Activated CD4-positive, alpha-beta T cell treated with anti-CD3 and anti-CD28 coated beads for 36 hours (primary cell): ENCODE measurements at regions not wholly inside any gene's neighbourhood (a gene's known extent, or its start where the extent isn't known, plus 50 kb on each side); places are given as distances from the start of the nearest gene placed in this dataset.
"Not testable (repeated sequence)": the region's sequence is repeated elsewhere in the genome, so short reads cannot be mapped to it uniquely, and the experiment has no call there.

Source experiments
- ATAC-seq: fragments of 200-7000 bp; cut with Tn5 transposase; one replicate; pipeline ENCODE4 v1.10.0; 2021; ENCODE audit warnings: mild to moderate bottlenecking, moderate library complexity
- CTCF ChIA-PET: fragments of 350-600 bp; sonication (Branson Sonifier 250); formaldehyde crosslinking; loops from one replicate; lab custom pipeline; 2021; ENCODE audit warnings: antibody characterized with exemption; lab: Charles Lee
- POLR2A ChIA-PET: fragments of 350-600 bp; sonication (Branson Sonifier 250); formaldehyde crosslinking; loops from one replicate; lab custom pipeline; 2021; ENCODE audit warnings: antibody characterized with exemption, inconsistent platforms; lab: Charles Lee
- DNase-seq: peaks from one replicate; pipeline ENCODE4 v3.0.0-alpha.2; 2020
- H3K27ac Mint-ChIP-seq: one replicate; pipeline ENCODE4 v1.8.0; 2021; ENCODE audit warnings: mixed read lengths
- H3K27me3 Mint-ChIP-seq: one replicate; pipeline ENCODE4 v1.8.0; 2021; ENCODE audit warnings: mixed read lengths
- H3K36me3 Mint-ChIP-seq: one replicate; pipeline ENCODE4 v1.8.0; 2021; ENCODE audit warnings: low read depth, mixed read lengths
- H3K4me1 Mint-ChIP-seq: one replicate; pipeline ENCODE4 v1.8.0; 2021; ENCODE audit warnings: mixed read lengths
- H3K4me3 Mint-ChIP-seq: one replicate; pipeline ENCODE4 v1.8.0; 2021; ENCODE audit warnings: mild to moderate bottlenecking, moderate library complexity, mixed read lengths
- H3K9me3 Mint-ChIP-seq: one replicate; pipeline ENCODE4 v1.8.0; 2021; ENCODE audit warnings: low read depth, mixed read lengths
- intact Hi-C, 2 experiments: fragments of 100-400 bp; cut with DNase I in 1 of 2; cut with micrococcal nuclease in 1 of 2; formaldehyde crosslinking; loops; one replicate each; pipeline versions ENCODE4 v1.14.2 to v1.15.1; 2022 to 2024; cut with DNase I, micrococcal nuclease

- no peaks in the 10 kb centered on the region for H3K27me3 Mint-ChIP-seq
- ATAC-seq (no peak), DNase-seq (no peak)
- no peaks in the 10 kb centered on the region for H3K9me3 Mint-ChIP-seq
- ChIA-PET CTCF (interaction anchor here (0.5 to 1.7 kb wide), 3 partner anchors 10 to 180 kb away, joined by 3 to 4 read pairs (median 3); no protein-coding TSS in a partner anchor), POLR2A (no interaction called here)
- H3K36me3 Mint-ChIP-seq, result peaks cover 4% of the 10 kb centered on the region
- no peak overlapping the region for H3K27ac Mint-ChIP-seq
- H3K4me1 Mint-ChIP-seq, result peaks cover 14% of the 10 kb centered on the region
- H3K4me3 Mint-ChIP-seq, result no peak overlapping the region
- intact Hi-C loops, result no loop called here
Observed at GRCh38 chr7:39758234-39758970, 135.0 kb downstream of the RALA start.

DNA sequence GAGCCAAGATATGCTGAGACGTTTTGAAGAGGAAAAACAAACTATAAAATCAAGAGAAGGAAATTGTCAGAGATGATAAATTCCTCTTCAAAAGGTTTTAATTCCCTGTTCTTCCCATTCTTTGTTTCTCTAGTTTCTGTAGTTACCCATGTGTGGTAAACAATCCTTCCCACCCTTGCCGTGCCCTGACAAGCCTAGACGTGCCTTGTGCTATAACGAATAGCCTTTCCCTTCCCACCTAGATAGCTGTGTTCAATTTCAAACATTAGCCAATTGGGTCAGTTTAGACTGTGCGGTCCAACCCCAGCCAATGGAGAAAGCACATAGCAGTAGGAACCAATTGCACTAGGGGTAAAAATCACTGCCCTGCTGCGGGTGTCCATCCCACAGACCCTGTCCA lies 138.1 kb downstream of the RALA start:
- DNase-seq, result no peak
- no peak overlapping the region for H3K4me3 Mint-ChIP-seq
- intact Hi-C loops, result no loop called here
- H3K9me3 Mint-ChIP-seq, result no peaks in the 10 kb centered on the region
- H3K4me1 Mint-ChIP-seq, result peaks cover 3% of the 10 kb centered on the region
- ChIA-PET CTCF (interaction anchor here (0.7 to 1.4 kb wide), 2 partner anchors 13 to 324 kb away, joined by 3 read pairs; no protein-coding TSS in a partner anchor), POLR2A (no interaction called here)
- no peaks in the 10 kb centered on the region for H3K27me3 Mint-ChIP-seq
- ATAC-seq, result no peak
- H3K36me3 Mint-ChIP-seq, result peaks cover 3% of the 10 kb centered on the region
- no peak overlapping the region for H3K27ac Mint-ChIP-seq

GRCh38 chr7:39762466-39762865 lies 139.1 kb downstream of the RALA start:
- H3K27ac Mint-ChIP-seq, ATAC-seq, DNase-seq, H3K27me3 Mint-ChIP-seq, H3K4me3 Mint-ChIP-seq, POLR2A ChIA-PET, H3K9me3 Mint-ChIP-seq, intact Hi-C loops, H3K36me3 Mint-ChIP-seq, H3K4me1 Mint-ChIP-seq: not testable (repeated sequence)
- CTCF ChIA-PET, result interaction anchor here (1.2 to 1.4 kb wide), 2 partner anchors 14 to 182 kb away, joined by 3 to 5 read pairs; no protein-coding TSS in a partner anchor

GRCh38 chr7:39762881-39763280 lies 139.5 kb downstream of the RALA start:
- ATAC-seq, POLR2A ChIA-PET, H3K9me3 Mint-ChIP-seq, H3K4me3 Mint-ChIP-seq, H3K27ac Mint-ChIP-seq, H3K4me1 Mint-ChIP-seq, DNase-seq, intact Hi-C loops, H3K36me3 Mint-ChIP-seq, H3K27me3 Mint-ChIP-seq: not testable (repeated sequence)
- CTCF ChIA-PET, result interaction anchor here (1.2 to 1.4 kb wide), 2 partner anchors 14 to 182 kb away, joined by 3 to 5 read pairs; no protein-coding TSS in a partner anchor

GRCh38 chr7:39765833-39766232 lies 142.5 kb downstream of the RALA start:
- POLR2A ChIA-PET, H3K27me3 Mint-ChIP-seq, DNase-seq, CTCF ChIA-PET, H3K4me3 Mint-ChIP-seq, ATAC-seq, H3K4me1 Mint-ChIP-seq, H3K27ac Mint-ChIP-seq, intact Hi-C loops, H3K9me3 Mint-ChIP-seq: not testable (repeated sequence)
- H3K36me3 Mint-ChIP-seq, result peaks cover 10% of the 10 kb centered on the region

DNA sequence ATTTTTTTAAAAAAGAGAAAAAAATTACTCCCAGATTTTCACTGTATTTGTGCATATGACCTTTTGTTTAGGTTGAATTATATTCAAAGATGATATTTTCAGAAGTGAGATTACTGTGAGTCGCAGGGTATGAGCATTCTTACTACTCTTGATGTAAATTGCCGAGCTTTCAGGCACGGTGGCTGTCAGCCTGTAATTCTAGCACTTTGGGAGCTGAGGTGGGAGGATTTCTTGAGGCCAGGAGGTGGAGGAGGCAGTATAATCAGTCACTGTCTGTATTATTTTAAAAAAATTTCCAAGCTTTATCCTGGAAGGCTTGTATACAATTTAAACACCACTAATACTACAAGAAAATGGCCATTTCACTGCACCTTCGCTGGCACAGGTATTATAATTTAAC lies 145.1 kb downstream of the RALA start:
- ATAC-seq, result not testable (repeated sequence)
- peaks cover 18% of the 10 kb centered on the region for H3K36me3 Mint-ChIP-seq

GRCh38 chr7:39774341-39774851 lies 151.0 kb downstream of the RALA start:
- H3K4me1 Mint-ChIP-seq, H3K9me3 Mint-ChIP-seq, intact Hi-C loops, H3K4me3 Mint-ChIP-seq, H3K27me3 Mint-ChIP-seq, DNase-seq, H3K27ac Mint-ChIP-seq, ATAC-seq, POLR2A ChIA-PET, CTCF ChIA-PET: not testable (repeated sequence)
- H3K36me3 Mint-ChIP-seq, result peaks cover 12% of the 10 kb centered on the region

More for the DNA sequence above, 145.1 kb downstream of the RALA start:
- H3K9me3 Mint-ChIP-seq, H3K4me3 Mint-ChIP-seq, H3K4me1 Mint-ChIP-seq, H3K27me3 Mint-ChIP-seq, POLR2A ChIA-PET, intact Hi-C loops, DNase-seq, H3K27ac Mint-ChIP-seq: not testable (repeated sequence)
- CTCF ChIA-PET, result interaction anchor here (0.6 kb wide), 1 partner anchor 167 kb away, joined by 3 read pairs; no protein-coding TSS in a partner anchor

- H3K4me3 Mint-ChIP-seq, H3K9me3 Mint-ChIP-seq, H3K4me1 Mint-ChIP-seq, H3K27me3 Mint-ChIP-seq, ATAC-seq, CTCF ChIA-PET, intact Hi-C loops, H3K27ac Mint-ChIP-seq, POLR2A ChIA-PET, DNase-seq: not testable (repeated sequence)
- H3K36me3 Mint-ChIP-seq, result peaks cover 13% of the 10 kb centered on the region
Observed at GRCh38 chr7:39781557-39781956, 158.2 kb downstream of the RALA start.

GRCh38 chr7:39786440-39786839 lies 163.1 kb downstream of the RALA start:
- CTCF ChIA-PET, H3K27ac Mint-ChIP-seq, intact Hi-C loops, H3K27me3 Mint-ChIP-seq, DNase-seq, POLR2A ChIA-PET, H3K9me3 Mint-ChIP-seq, H3K4me3 Mint-ChIP-seq, ATAC-seq, H3K4me1 Mint-ChIP-seq: not testable (repeated sequence)
- peaks cover 11% of the 10 kb centered on the region for H3K36me3 Mint-ChIP-seq

- intact Hi-C loops, H3K27ac Mint-ChIP-seq, H3K4me3 Mint-ChIP-seq, H3K27me3 Mint-ChIP-seq, H3K4me1 Mint-ChIP-seq, H3K9me3 Mint-ChIP-seq, POLR2A ChIA-PET, DNase-seq, ATAC-seq: not testable (repeated sequence)
- CTCF ChIA-PET, result interaction anchor here (1.0 to 1.9 kb wide), 3 partner anchors 209 to 212 kb away, joined by 3 to 6 read pairs (median 5); no protein-coding TSS in a partner anchor
- peaks cover 11% of the 10 kb centered on the region for H3K36me3 Mint-ChIP-seq
Observed at GRCh38 chr7:39791035-39791434, 159.0 kb upstream of the CDK13 start.

- ATAC-seq, POLR2A ChIA-PET, H3K27ac Mint-ChIP-seq, H3K9me3 Mint-ChIP-seq, H3K4me1 Mint-ChIP-seq, H3K4me3 Mint-ChIP-seq, H3K27me3 Mint-ChIP-seq: not testable (repeated sequence)
- intact Hi-C loops, result loop anchor here in 1 of 2 experiments (1.0 kb wide), 1 partner anchor 212 kb away; no protein-coding TSS in a partner anchor
- CTCF ChIA-PET, result interaction anchor here (1.3 to 1.9 kb wide), 2 partner anchors 212 to 213 kb away, joined by 5 to 6 read pairs; no protein-coding TSS in a partner anchor
- H3K36me3 Mint-ChIP-seq, result peaks cover 11% of the 10 kb centered on the region
- peak; percentile 25 for DNase-seq
Observed at GRCh38 chr7:39791911-39792310, 158.1 kb upstream of the CDK13 start.
